ENCODE measurements at regions not wholly inside any gene's neighbourhood (a gene's known extent, or its start where the extent isn't known, plus 50 kb on each side); places are given as distances from the start of the nearest gene placed in this dataset.

DNA sequence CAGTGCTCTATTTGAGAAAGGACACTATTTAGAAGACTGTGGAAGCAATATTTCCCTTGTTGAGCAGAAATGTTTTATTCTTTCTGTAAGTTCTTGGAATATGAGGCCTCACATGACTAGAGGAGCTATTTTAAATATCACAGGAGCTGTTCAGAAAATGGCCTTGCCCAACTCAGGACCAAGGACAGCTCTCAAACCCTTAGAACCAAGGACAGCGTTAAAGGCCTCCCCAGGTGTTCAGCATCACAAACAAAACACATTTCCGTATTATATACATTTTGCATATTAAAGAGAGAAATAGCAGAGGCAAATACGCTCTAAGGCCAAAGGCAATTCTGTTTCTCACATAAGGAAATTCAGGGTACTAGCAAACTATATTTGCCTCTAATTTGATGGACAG is 631.4 kb downstream of the CDH26 start (continued):
- TF ChIP-seq CTBP2 (IDR thresholded peaks at IDR 0.05; ENCODE audit: borderline replicate concordance, insufficient read depth, insufficient read length, low read length): no peak
- TF ChIP-seq PHF8 (conservative IDR thresholded peaks at IDR 0.05; ENCODE audit: low read depth, low read length): no peak
- TF ChIP-seq CBX8 (IDR thresholded peaks at IDR 0.05; ENCODE audit: borderline replicate concordance, low read depth, low read length): no peak
- no peak for TF ChIP-seq HDAC6 (IDR thresholded peaks at IDR 0.05; ENCODE audit: low read depth, low read length)
- TF ChIP-seq, protein P1, sequence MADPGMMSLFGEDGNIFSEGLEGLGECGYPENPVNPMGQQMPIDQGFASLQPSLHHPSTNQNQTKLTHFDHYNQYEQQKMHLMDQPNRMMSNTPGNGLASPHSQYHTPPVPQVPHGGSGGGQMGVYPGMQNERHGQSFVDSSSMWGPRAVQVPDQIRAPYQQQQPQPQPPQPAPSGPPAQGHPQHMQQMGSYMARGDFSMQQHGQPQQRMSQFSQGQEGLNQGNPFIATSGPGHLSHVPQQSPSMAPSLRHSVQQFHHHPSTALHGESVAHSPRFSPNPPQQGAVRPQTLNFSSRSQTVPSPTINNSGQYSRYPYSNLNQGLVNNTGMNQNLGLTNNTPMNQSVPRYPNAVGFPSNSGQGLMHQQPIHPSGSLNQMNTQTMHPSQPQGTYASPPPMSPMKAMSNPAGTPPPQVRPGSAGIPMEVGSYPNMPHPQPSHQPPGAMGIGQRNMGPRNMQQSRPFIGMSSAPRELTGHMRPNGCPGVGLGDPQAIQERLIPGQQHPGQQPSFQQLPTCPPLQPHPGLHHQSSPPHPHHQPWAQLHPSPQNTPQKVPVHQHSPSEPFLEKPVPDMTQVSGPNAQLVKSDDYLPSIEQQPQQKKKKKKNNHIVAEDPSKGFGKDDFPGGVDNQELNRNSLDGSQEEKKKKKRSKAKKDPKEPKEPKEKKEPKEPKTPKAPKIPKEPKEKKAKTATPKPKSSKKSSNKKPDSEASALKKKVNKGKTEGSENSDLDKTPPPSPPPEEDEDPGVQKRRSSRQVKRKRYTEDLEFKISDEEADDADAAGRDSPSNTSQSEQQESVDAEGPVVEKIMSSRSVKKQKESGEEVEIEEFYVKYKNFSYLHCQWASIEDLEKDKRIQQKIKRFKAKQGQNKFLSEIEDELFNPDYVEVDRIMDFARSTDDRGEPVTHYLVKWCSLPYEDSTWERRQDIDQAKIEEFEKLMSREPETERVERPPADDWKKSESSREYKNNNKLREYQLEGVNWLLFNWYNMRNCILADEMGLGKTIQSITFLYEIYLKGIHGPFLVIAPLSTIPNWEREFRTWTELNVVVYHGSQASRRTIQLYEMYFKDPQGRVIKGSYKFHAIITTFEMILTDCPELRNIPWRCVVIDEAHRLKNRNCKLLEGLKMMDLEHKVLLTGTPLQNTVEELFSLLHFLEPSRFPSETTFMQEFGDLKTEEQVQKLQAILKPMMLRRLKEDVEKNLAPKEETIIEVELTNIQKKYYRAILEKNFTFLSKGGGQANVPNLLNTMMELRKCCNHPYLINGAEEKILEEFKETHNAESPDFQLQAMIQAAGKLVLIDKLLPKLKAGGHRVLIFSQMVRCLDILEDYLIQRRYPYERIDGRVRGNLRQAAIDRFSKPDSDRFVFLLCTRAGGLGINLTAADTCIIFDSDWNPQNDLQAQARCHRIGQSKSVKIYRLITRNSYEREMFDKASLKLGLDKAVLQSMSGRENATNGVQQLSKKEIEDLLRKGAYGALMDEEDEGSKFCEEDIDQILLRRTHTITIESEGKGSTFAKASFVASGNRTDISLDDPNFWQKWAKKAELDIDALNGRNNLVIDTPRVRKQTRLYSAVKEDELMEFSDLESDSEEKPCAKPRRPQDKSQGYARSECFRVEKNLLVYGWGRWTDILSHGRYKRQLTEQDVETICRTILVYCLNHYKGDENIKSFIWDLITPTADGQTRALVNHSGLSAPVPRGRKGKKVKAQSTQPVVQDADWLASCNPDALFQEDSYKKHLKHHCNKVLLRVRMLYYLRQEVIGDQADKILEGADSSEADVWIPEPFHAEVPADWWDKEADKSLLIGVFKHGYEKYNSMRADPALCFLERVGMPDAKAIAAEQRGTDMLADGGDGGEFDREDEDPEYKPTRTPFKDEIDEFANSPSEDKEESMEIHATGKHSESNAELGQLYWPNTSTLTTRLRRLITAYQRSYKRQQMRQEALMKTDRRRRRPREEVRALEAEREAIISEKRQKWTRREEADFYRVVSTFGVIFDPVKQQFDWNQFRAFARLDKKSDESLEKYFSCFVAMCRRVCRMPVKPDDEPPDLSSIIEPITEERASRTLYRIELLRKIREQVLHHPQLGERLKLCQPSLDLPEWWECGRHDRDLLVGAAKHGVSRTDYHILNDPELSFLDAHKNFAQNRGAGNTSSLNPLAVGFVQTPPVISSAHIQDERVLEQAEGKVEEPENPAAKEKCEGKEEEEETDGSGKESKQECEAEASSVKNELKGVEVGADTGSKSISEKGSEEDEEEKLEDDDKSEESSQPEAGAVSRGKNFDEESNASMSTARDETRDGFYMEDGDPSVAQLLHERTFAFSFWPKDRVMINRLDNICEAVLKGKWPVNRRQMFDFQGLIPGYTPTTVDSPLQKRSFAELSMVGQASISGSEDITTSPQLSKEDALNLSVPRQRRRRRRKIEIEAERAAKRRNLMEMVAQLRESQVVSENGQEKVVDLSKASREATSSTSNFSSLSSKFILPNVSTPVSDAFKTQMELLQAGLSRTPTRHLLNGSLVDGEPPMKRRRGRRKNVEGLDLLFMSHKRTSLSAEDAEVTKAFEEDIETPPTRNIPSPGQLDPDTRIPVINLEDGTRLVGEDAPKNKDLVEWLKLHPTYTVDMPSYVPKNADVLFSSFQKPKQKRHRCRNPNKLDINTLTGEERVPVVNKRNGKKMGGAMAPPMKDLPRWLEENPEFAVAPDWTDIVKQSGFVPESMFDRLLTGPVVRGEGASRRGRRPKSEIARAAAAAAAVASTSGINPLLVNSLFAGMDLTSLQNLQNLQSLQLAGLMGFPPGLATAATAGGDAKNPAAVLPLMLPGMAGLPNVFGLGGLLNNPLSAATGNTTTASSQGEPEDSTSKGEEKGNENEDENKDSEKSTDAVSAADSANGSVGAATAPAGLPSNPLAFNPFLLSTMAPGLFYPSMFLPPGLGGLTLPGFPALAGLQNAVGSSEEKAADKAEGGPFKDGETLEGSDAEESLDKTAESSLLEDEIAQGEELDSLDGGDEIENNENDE (IDR thresholded peaks at IDR 0.05; ENCODE audit: insufficient replicate concordance, low read length): no peak
- TF ChIP-seq CHD2 (IDR thresholded peaks at IDR 0.05; ENCODE audit: low read length): no peak
- TF ChIP-seq YY1 (IDR thresholded peaks at IDR 0.05; ENCODE audit: low read depth, low read length): 0 out of 2 replicates have a peak, but pooled peaks have one; percentile 36
- TF ChIP-seq CREB1 (IDR thresholded peaks at IDR 0.05): no peak
- peak; percentile 98 to 99 for TF ChIP-seq SIN3A (conservative IDR thresholded peaks at IDR 0.05 in 1 of 2, IDR thresholded peaks at IDR 0.05 in 1 of 2; ENCODE audit: low read depth in 1 of 2, low read length in 2 of 2)
- no peak for TF ChIP-seq JUND (IDR thresholded peaks at IDR 0.05; ENCODE audit: low read length)
- TF ChIP-seq SIRT6 (IDR thresholded peaks at IDR 0.05; ENCODE audit: low read length): no peak
- TF ChIP-seq KDM4A (IDR thresholded peaks at IDR 0.05; ENCODE audit: low read depth, low read length, severe bottlenecking): no peak
- no peak for TF ChIP-seq CEBPB (IDR thresholded peaks at IDR 0.05; ENCODE audit: low read depth, low read length)

Measured in H1 (cell line).